Liver (tissue), 3 donors: ENCODE measurements at regions not wholly inside any gene's neighbourhood (a gene's known extent, or its start where the extent isn't known, plus 50 kb on each side); places are given as distances from the start of the nearest gene placed in this dataset.

Source experiments
- CTCF ChIP-seq: fragments of 150-350 bp; IDR thresholded peaks from 2 replicates; pipeline ENCODE4 v1.5.1; 2017; ENCODE audit warnings: improper control_type of control experiment, low read depth, low read length; ENCODE audit not compliant: missing input control
- RAD21 ChIP-seq, 2 donors: IDR thresholded peaks; 2 replicates each; pipeline ENCODE4 v1.6.1; 2016; ENCODE audit warnings: antibody characterized with exemption in 2 of 2, mild to moderate bottlenecking in 2 of 2
- REST ChIP-seq: IDR thresholded peaks from 2 replicates; pipeline ENCODE4 v1.6.1; 2016; ENCODE audit warnings: antibody characterized with exemption, mild to moderate bottlenecking
- TAF1 ChIP-seq: conservative IDR thresholded peaks from 2 replicates; pipeline ENCODE4 v1.6.1; 2016; ENCODE audit warnings: antibody characterized with exemption, mild to moderate bottlenecking
- donor health status: healthy.
- donor health status: healthy.

- TF ChIP-seq CTCF: no peak
- no peak for TF ChIP-seq RAD21 (IDR thresholded peaks at IDR 0.05)
- no peak for TF ChIP-seq REST
- TF ChIP-seq TAF1: no peak
Measured at GRCh38 chr2:134081238-134081938, 172.5 kb upstream of the MGAT5 start.
